GM19395 (cell line): ENCODE measurements at regions not wholly inside any gene's neighbourhood (a gene's known extent, or its start where the extent isn't known, plus 50 kb on each side); places are given as distances from the start of the nearest gene placed in this dataset.
"Not testable (repeated sequence)": the region's sequence is repeated elsewhere in the genome, so short reads cannot be mapped to it uniquely, and the experiment has no call there.

Experiments
- ATAC-seq: cut with Tn5 transposase; IDR thresholded peaks from one replicate; pipeline ENCODE4 v1.9.1; 2021; ENCODE audit warnings: mild to moderate bottlenecking, moderate library complexity; ENCODE audit not compliant: unreplicated experiment

- ATAC-seq = no peak
Observed at GRCh38 chr4:75422998-75423397, 91.2 kb downstream of the RCHY1 start.

DNA sequence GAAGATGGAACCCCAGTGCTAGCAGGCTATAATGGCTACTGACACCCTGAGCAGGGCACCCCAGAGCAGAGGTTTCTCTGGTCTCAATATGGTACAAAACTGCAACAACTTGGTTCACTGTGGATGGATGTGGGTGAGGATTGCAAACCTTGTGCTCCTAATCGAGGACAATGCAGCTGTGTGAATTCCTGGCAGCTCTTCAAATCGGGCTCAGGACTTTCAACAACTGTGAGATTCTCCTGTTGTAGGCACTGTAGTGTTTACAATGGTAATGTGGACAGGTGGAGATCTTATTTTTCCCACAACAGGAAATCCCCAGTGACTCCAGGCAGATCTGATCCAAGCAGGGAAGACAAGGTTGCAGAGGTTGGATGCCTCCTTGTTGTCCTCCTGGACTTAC, 101.5 kb downstream of the RCHY1 start:
- ATAC-seq = no peak

DNA sequence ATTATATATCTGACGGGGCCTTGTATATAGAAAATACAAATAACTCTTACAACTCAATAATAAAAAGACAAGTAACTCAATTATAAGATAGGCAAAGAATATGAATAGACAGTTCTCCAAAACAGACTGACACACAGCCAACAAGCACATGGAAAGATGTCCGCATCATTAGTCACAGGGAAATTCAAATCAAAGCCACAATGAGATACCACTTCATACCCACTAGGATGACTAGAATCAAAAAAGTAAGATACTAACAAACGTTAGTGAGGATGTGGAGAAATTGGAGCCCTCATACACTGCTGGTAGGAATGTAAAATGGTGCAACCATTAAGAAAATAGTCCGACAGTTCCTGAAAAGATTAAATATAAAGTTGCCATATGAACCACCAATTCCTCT, 115.7 kb downstream of the RCHY1 start:
- no peak for ATAC-seq

DNA sequence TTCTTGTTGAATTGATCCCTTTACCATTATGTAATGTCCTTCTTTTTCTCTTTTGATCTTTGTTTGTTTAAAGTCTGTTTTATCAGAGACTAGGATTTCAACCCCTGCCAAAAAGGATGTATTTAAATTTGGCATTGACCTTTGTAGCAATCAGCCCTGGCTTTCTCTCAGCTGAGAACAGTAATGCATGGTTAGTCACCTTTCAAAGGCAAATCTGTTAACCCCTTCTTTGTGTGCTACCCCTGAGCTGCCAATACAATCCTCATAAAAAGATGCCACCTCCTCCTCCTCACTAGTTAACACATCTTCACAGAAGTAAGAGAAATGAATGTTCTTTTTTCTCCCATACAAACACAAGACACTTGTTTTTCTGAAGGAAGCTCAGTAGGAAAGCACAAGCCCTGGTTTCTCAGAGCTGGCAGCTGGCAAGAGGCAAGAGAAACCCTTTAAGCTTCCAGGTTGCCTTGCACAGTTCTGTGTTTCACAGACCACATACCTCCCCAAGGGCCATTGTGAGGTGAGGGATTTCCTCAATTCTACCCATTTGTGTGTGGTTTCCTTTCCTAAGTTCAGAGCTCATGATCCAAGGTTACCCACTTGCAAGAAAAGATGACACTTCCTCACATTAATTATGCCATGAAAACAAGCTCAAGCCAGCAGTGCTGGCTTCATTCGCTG, 122.6 kb downstream of the RCHY1 start:
- no peak for ATAC-seq

GRCh38 chr4:75386426-75386825, 127.8 kb downstream of the RCHY1 start:
- ATAC-seq = not testable (repeated sequence)

GRCh38 chr4:75385106-75385505, 129.1 kb downstream of the RCHY1 start:
- no peak for ATAC-seq

DNA sequence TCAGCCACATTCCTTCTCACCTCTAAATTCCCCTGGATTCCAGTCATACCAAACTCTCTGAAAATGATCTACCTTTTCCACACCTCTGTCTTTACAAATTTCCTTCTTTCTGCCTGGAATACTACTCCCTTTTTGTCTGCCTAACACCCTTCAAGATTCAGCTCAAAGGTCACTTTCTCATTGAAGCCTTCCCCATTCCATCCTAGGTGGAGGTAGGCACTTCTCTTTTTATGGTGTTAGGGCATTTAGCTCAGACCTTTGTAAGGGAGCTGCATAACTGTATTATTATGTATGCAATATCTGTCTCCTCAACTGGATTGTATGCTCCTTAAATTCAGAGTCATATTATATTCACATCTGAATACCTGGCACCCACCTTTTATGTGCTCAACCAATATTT, 137.7 kb downstream of the RCHY1 start:
- ATAC-seq = no peak

- ATAC-seq = no peak
Observed at GRCh38 chr4:75371915-75372314, 142.3 kb downstream of the RCHY1 start.

GRCh38 chr4:75370576-75370975, 143.6 kb downstream of the RCHY1 start:
- no peak for ATAC-seq

DNA sequence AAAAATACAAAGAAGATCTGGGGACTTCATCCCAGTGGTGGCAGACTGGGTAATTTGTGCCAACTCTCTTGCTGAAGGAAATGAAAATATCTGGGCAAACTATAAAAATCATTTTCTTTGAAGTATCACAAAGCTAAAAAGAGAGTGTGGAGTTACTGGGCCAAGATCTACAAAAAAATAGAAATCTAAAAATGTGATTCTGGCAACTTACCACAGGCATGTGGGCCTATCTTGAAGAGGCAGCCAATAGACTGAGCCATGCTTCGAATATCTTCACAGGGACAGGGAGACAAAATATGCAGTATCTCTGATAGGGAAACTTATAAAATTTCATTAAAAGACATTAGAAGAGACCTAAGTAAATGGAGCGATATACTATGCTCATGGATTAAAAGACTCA, 168.8 kb downstream of the RCHY1 start:
- ATAC-seq = no peak

DNA sequence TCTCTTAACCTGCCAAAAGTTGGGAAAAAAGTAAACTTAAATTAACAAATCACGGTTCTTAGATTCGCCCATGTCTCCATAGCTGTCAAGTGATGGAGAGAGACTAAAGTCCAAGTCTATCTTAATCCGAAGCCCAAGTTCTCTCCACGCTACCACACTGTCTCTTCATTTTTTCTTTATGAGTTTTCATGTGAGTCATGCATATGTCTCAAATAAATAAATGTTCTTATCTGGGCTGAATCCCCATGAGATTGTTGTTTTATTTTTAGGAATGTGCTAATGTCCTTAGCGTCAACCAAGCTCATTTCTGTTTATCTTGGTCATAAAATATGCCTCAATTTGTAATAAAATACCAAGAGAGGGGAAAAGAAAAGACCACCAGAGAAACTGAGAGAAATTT, 169.3 kb downstream of the RCHY1 start:
- no peak for ATAC-seq

DNA sequence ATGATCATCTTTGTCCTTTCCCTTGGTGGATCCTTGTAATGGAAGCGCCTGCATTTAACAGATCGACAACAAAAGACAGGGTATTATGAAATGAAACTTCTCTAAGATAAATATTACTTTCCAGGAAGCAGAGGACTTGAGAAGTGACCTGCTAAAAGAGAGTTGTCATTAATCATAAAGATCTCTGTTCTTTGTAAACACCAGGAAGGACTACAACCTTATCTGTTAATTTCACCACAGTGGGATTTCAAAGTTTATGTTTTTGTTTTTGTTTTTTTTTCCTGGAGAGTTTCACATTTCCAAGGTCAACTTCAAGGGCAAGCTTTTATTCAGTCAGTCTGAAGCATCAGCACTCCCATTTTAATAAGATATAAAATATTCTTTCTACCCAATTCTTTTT, 170.9 kb downstream of the RCHY1 start:
- ATAC-seq = no peak

DNA sequence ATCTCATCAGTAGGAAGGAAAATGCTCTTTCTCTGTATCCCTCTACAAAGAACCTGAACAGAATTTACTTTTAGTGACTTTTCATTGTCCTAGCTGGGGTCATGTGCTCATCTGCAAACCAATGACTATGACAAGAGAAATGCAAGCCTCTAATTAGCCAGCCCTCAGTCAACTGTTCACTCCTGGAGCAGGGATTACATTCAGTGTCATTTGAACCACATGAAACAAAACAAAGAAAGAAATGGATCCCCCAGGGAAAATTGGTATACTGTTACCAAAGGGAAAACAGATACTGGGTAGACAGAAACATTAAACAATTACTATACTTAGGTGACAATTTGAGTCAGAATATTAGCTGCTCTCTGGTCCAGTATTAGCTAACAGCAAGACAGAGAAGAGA, 173.6 kb downstream of the RCHY1 start:
- ATAC-seq = no peak

DNA sequence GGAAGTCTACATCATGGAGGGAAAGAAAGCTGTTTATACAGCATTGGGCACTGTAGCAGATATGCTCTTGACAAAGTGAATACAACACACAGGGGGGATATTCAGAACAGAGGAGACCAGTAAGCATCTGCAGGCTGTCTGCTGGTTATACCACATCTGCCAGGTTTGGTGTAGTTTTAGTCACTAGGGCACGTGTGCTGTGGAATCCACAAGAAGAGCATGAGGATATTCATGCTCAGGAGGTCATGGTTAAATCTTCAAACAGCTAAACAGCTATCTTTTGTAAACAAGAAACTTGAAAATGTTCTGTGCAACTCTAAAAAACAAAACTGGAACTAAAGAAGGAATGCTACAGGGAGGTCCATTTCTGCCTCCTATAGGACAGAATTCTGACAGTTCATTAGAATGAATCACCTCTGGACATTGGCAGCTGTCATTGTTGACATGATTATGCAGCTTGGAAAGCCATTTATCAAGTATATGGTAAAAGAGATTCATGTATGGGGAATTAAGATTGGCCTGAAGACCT, 175.8 kb downstream of the RCHY1 start:
- ATAC-seq = no peak

GRCh38 chr4:75327804-75328512, 186.2 kb downstream of the RCHY1 start:
- no peak for ATAC-seq

- no peak for ATAC-seq
Observed at GRCh38 chr4:75325318-75325979, 188.8 kb downstream of the RCHY1 start.

DNA sequence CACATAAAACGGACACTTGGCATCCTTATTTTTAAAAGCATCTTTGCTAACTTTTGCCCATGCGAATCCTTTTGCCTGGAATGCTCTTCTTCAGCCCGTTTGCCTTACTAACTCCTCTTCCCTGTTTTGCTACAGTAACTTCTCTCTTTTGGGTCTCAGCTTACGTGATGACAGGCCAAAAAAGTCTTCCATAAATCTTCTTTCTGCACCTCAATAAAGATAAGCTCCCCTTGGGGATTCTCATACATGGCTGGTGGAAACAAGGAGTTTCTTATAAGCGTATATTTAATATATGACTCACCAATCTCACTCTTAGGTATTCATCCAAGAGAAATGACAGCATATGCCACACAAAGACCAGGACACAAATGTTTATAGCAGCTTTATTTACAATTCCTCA, 192.7 kb downstream of the RCHY1 start:
- no peak for ATAC-seq

GRCh38 chr4:75317641-75318040, 196.6 kb downstream of the RCHY1 start:
- ATAC-seq = not testable (repeated sequence)

DNA sequence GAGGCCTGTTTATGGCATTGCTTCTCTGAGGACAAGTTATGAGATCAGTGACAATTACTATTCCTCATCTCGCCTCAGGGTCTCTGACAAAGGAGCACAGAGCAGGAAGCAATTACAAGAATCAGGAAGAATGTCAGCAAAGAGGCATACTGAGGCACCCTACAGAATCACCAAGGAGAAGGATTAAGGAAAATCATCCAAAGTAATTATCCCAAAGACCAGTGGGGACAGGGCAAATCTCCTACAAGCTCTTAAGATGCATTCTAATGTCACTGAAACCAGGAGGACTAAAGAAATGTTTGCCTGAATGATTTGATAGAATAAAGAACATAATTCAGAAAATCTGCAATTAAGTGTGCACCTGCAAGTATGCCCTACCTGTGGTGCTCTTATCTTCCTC, 206.2 kb downstream of the RCHY1 start:
- ATAC-seq = no peak

DNA sequence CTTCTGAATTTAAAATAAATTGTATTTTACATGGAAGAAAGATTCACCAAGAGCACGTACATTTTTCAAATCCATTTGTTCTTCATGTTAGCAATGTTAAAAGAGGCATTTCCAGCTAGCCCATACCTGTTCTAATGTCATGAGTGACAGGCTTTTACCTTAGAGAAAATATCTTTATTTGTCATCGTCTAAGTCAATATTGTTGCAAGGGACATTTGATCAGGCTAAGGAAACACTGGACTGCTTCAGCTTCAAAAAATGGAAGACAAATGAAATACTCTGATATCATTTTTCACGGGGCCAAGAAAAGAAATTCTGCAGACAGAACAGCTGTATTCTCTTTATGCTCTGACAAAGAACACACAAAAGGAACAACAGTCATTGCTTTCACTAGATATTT, 207.7 kb downstream of the RCHY1 start:
- ATAC-seq = no peak

- no peak for ATAC-seq
Observed at GRCh38 chr4:75302648-75303047, 211.6 kb downstream of the RCHY1 start.
